Lower leg skin (tissue), 3 donors: ENCODE measurements at regions not wholly inside any gene's neighbourhood (a gene's known extent, or its start where the extent isn't known, plus 50 kb on each side); places are given as distances from the start of the nearest gene placed in this dataset.
"Not testable (repeated sequence)": the region's sequence is repeated elsewhere in the genome, so short reads cannot be mapped to it uniquely, and the experiment has no call there.

ENCODE experiments used
- POLR2A ChIP-seq, 2 donors: fragments of 450-650 bp; IDR thresholded peaks; one replicate each; pipeline ENCODE4 v1.6.1; 2016 to 2017; ENCODE audit warnings: antibody characterized with exemption in 2 of 2, mild to moderate bottlenecking in 1 of 2, moderate library complexity in 1 of 2
- TF ChIP-seq, protein P1 (sequence below), 3 donors: fragments of 450-650 bp; IDR thresholded peaks; one replicate each; pipeline ENCODE4 v1.5.1; 2016; ENCODE audit warnings: antibody characterized with exemption in 3 of 3, mild to moderate bottlenecking in 3 of 3, moderate library complexity in 2 of 3

DNA sequence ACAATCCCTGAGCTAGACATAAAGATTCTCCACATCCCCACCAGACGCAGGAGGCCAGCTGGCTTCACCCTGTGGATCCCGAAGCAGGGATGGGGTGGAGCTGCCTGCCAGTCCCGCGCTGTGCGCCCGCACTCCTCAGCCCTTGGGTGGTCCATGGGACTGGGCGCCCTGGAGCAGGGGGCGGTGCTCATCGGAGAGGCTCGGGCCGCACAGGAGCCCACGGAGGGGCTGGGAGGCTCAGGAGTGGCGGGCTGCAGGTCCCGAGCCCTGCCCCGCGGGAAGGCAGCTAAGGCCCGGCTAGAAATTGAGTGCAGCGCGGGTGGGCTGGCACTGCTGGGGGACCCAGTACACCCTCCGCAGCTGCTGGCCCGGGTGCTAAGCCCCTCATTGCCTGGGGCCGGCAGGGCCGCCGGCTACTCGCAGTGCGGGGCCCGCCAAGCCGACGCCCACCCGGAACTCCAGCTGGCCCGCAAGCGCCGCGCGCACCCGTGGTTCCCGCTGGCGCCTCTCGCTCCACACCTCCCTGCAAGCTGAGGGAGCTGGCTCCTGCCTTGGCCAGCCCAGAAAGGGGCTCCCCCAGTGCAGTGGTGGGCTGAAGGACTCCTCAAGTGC is 1032.2 kb upstream of the PCDH20 start:
- TF ChIP-seq, protein P1, sequence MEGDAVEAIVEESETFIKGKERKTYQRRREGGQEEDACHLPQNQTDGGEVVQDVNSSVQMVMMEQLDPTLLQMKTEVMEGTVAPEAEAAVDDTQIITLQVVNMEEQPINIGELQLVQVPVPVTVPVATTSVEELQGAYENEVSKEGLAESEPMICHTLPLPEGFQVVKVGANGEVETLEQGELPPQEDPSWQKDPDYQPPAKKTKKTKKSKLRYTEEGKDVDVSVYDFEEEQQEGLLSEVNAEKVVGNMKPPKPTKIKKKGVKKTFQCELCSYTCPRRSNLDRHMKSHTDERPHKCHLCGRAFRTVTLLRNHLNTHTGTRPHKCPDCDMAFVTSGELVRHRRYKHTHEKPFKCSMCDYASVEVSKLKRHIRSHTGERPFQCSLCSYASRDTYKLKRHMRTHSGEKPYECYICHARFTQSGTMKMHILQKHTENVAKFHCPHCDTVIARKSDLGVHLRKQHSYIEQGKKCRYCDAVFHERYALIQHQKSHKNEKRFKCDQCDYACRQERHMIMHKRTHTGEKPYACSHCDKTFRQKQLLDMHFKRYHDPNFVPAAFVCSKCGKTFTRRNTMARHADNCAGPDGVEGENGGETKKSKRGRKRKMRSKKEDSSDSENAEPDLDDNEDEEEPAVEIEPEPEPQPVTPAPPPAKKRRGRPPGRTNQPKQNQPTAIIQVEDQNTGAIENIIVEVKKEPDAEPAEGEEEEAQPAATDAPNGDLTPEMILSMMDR (IDR thresholded peaks at IDR 0.05) = not testable (repeated sequence)
- not testable (repeated sequence) for TF ChIP-seq POLR2A (IDR thresholded peaks at IDR 0.05)
